Endothelial cell of umbilical vein (primary cell): ENCODE measurements at regions not wholly inside any gene's neighbourhood (a gene's known extent, or its start where the extent isn't known, plus 50 kb on each side); places are given as distances from the start of the nearest gene placed in this dataset.

ENCODE experiments used
- BruUV-seq: library from RNA; stranded (reverse); fragments of 400-500 nt; replicated peaks from 2 replicates; lab custom pipeline; 2021; lab: Mats Ljungman, UMichigan
- CTCF ChIA-PET: fragments of 300-600, 350-600 bp; sonication (Branson Sonifier 250); formaldehyde crosslinking; loops from one replicate; lab custom pipeline; 2021; ENCODE audit warnings: antibody characterized with exemption, inconsistent platforms; lab: Charles Lee
- POLR2A ChIA-PET: fragments of 300-600, 350-600 bp; sonication (Branson Sonifier 250); formaldehyde crosslinking; loops from one replicate; lab custom pipeline; 2021; ENCODE audit warnings: antibody characterized with exemption, inconsistent platforms; lab: Charles Lee
- DNase-seq: peaks from one replicate; pipeline ENCODE4 v3.0.0-alpha.2; 2011; ENCODE audit warnings: low read depth, low spot score
- FAIRE-seq: peaks from 2 replicates; lab custom pipeline; 2011; peaks lifted over from hg19 to GRCh38; lab: Jason Lieb, UNC
- H2AFZ ChIP-seq: 2 replicates; pipeline ENCODE4 v1.6.0; 2012; ENCODE audit warnings: low read depth, low read length, control low read depth, inconsistent platforms
- H3K27ac ChIP-seq: 2 replicates; pipeline ENCODE4 v1.5.1; 2011; ENCODE audit warnings: low read depth, mild to moderate bottlenecking, control low read depth, low read length, moderate library complexity; ENCODE audit not compliant: insufficient read depth
- H3K27me3 ChIP-seq, 2 experiments: 2 replicates each; pipeline versions ENCODE4 v1.6.0 to v1.6.1; 2011; ENCODE audit warnings: low read length in 2 of 2, mixed read lengths in 1 of 2; ENCODE audit not compliant: control insufficient read depth in 2 of 2, insufficient read depth in 2 of 2
- H3K36me3 ChIP-seq, 2 experiments: 2 replicates in 1 of 2; 3 replicates in 1 of 2; pipeline ENCODE4 v1.5.1; 2011; ENCODE audit warnings: low read length in 2 of 2, mild to moderate bottlenecking in 1 of 2, moderate library complexity in 1 of 2; ENCODE audit not compliant: control insufficient read depth in 2 of 2, insufficient read depth in 2 of 2; ENCODE audit errors: extremely low read depth in 1 of 2
- H3K4me1 ChIP-seq: 3 replicates; pipeline ENCODE4 v1.5.1; 2011; ENCODE audit warnings: mild to moderate bottlenecking, low read length; ENCODE audit not compliant: control insufficient read depth, insufficient read depth; ENCODE audit errors: extremely low read depth
- H3K4me2 ChIP-seq: 2 replicates; pipeline ENCODE4 v1.6.1; 2011; ENCODE audit warnings: low read length, control low read depth, mixed read lengths; ENCODE audit not compliant: insufficient read depth
- H3K4me3 ChIP-seq, 3 experiments: fragments of 200-600 bp in 1 of 3; sonication (generic), shearing (Covaris generic) in 1 of 3; replicated peaks in 1 of 3; 2 replicates each; pipeline ENCODE4 v1.5.1; 2011 to 2016; ENCODE audit warnings: control low read depth in 3 of 3, low read length in 3 of 3, mild to moderate bottlenecking in 2 of 3, inconsistent platforms in 1 of 3, low read depth in 1 of 3, moderate library complexity in 1 of 3; ENCODE audit not compliant: insufficient read depth in 1 of 3
- H3K79me2 ChIP-seq: 2 replicates; pipeline ENCODE4 v1.6.0; 2012; ENCODE audit warnings: low read length, inconsistent platforms; ENCODE audit not compliant: control insufficient read depth, insufficient read depth
- H3K9ac ChIP-seq: replicated peaks from 2 replicates; pipeline ENCODE3; 2011; ENCODE audit warnings: low read length, control low read depth; ENCODE audit not compliant: insufficient read depth; ENCODE audit errors: extremely low read depth
- H3K9me1 ChIP-seq: replicated peaks from 3 replicates; pipeline ENCODE4 v1.6.0; 2011; ENCODE audit warnings: mild to moderate bottlenecking, low read length; ENCODE audit not compliant: control insufficient read depth, insufficient read depth; ENCODE audit errors: extremely low read depth
- H3K9me3 ChIP-seq: replicated peaks from 2 replicates; pipeline ENCODE4 v1.5.1; 2012; ENCODE audit warnings: low read length, inconsistent platforms; ENCODE audit not compliant: control insufficient read depth, insufficient read depth
- H4K20me1 ChIP-seq: replicated peaks from 2 replicates; pipeline ENCODE3; 2011; ENCODE audit warnings: mild to moderate bottlenecking, low read length; ENCODE audit not compliant: control insufficient read depth, insufficient read depth; ENCODE audit errors: extremely low read depth
- CTCF ChIP-seq, 2 donors: IDR thresholded peaks; 1 replicate in 1 of 2; 2 replicates in 1 of 2; pipeline ENCODE4 v1.5.1; 2011; ENCODE audit warnings: low read length in 2 of 2, mild to moderate bottlenecking in 2 of 2, moderate library complexity in 2 of 2, control low read depth in 1 of 2, inconsistent platforms in 1 of 2, low read depth in 1 of 2; ENCODE audit not compliant: insufficient read depth in 1 of 2; ENCODE audit errors: extremely low read depth in 1 of 2
- EZH2 ChIP-seq: IDR thresholded peaks from 2 replicates; pipeline ENCODE4 v1.6.1; 2012; ENCODE audit warnings: borderline replicate concordance, low read depth, mild to moderate bottlenecking, moderate library complexity, low read length, inconsistent platforms; ENCODE audit not compliant: severe bottlenecking
- FOS ChIP-seq: IDR thresholded peaks from 2 replicates; pipeline ENCODE4 v1.6.1; 2011; ENCODE audit warnings: mild to moderate bottlenecking, low read length, moderate library complexity, borderline replicate concordance; ENCODE audit not compliant: insufficient read depth
- GATA2 ChIP-seq: IDR thresholded peaks from 2 replicates; pipeline ENCODE4 v1.7.0; 2011; ENCODE audit warnings: low read depth, mild to moderate bottlenecking, moderate library complexity, mixed read lengths, low read length; ENCODE audit not compliant: insufficient read length, insufficient read depth
- JUN ChIP-seq: IDR thresholded peaks from 2 replicates; pipeline ENCODE4 v1.6.1; 2011; ENCODE audit warnings: borderline replicate concordance, low read depth; ENCODE audit not compliant: insufficient read length, insufficient read depth
- MAX ChIP-seq: IDR thresholded peaks from 2 replicates; pipeline ENCODE4 v1.6.1; 2011; ENCODE audit not compliant: insufficient read depth, insufficient read length
- MYC ChIP-seq: IDR thresholded peaks from one replicate; pipeline ENCODE4 v1.6.1; 2011; ENCODE audit warnings: mild to moderate bottlenecking, low read depth, low read length
- POLR2A ChIP-seq: IDR thresholded peaks from 2 replicates; pipeline ENCODE4 v1.6.1; 2012; ENCODE audit warnings: low read depth, mild to moderate bottlenecking, control low read depth, low read length
- POLR2AphosphoS5 ChIP-seq: IDR thresholded peaks from 2 replicates; pipeline ENCODE4 v1.6.1; 2012; ENCODE audit warnings: low read depth, mild to moderate bottlenecking, control low read depth, low read length, moderate library complexity; ENCODE audit not compliant: insufficient read depth
- dilution Hi-C: fragments of 300-500 bp; cut with MboI; formaldehyde crosslinking; loops from one replicate; pipeline ENCODE4 v1.15.0; 2019; ENCODE audit warnings: low sequenced_read_pairs; ENCODE audit not compliant: extremely low pct_ligation_motif_present
- intact Hi-C: fragments of 100-400 bp; cut with micrococcal nuclease; formaldehyde crosslinking; loops from one replicate; pipeline ENCODE4 v1.10.0; 2022

GRCh38 chr18:55884498-55884897 is 296.5 kb upstream of the TCF4 start:
- Histone ChIP-seq H3K27me3 (peaks cover 0 to 2% of the 10 kb centered on the region in 2 experiments), H3K9me3 (no peaks in the 10 kb centered on the region), H3K4me1 (no peaks in the 10 kb centered on the region), H3K27ac (no peak overlapping the region), H3K4me2 (no peak overlapping the region), H3K4me3 (no peak overlapping the region), H2AFZ (no peak overlapping the region), H3K79me2 (no peaks in the 10 kb centered on the region), H3K9ac (no peak overlapping the region), H3K36me3 (no peaks in the 10 kb centered on the region), H4K20me1 (no peaks in the 10 kb centered on the region), H3K9me1 (no peaks in the 10 kb centered on the region)
- DNase-seq: no peak
- intact Hi-C loops: no loop called here
- dilution Hi-C loops: no loop called here
- no TSS peak for BruUV-seq
- no peak for TF ChIP-seq POLR2AphosphoS5
- TF ChIP-seq JUN: no peak
- no peak for TF ChIP-seq MAX
- no peak for TF ChIP-seq FOS
- no peak for TF ChIP-seq POLR2A
- TF ChIP-seq EZH2: no peak
- no peak for TF ChIP-seq MYC
- no peak for TF ChIP-seq GATA2
- TF ChIP-seq CTCF (IDR thresholded peaks at IDR 0.05; ENCODE audit: extremely low read depth in 1 of 2, insufficient read depth in 1 of 2, low read depth in 1 of 2, low read length in 2 of 2): no peak
- CTCF ChIA-PET: interaction anchor here (0.6 to 2.1 kb wide), 5 partner anchors 9 to 199 kb away, joined by 3 to 11 read pairs (median 3); no protein-coding TSS in a partner anchor
- POLR2A ChIA-PET: no interaction called here
- no peak for FAIRE-seq
